Omental fat pad (tissue), 3 donors: ENCODE measurements at regions not wholly inside any gene's neighbourhood (a gene's known extent, or its start where the extent isn't known, plus 50 kb on each side); places are given as distances from the start of the nearest gene placed in this dataset.

ENCODE experiments used
- ATAC-seq: fragments of 150-250 bp; one replicate; pipeline ENCODE4 v1.9.1; 2016; ENCODE audit warnings: mild to moderate bottlenecking, moderate library complexity; ENCODE audit not compliant: low FRiP score
- DNase-seq: peaks from one replicate; pipeline ENCODE4 v3.0.0-alpha.2; 2019; ENCODE audit warnings: low spot score
- TF ChIP-seq, protein P1 (sequence below), 3 donors: fragments of 450-650 bp; IDR thresholded peaks; one replicate each; pipeline ENCODE4 v1.5.1; 2016 to 2017; ENCODE audit warnings: antibody characterized with exemption in 3 of 3, mild to moderate bottlenecking in 3 of 3, moderate library complexity in 2 of 3

GRCh38 chr5:74037321-74037720, 411.3 kb downstream of the ARHGEF28 start:
- DNase-seq = no peak
- TF ChIP-seq, protein P1, sequence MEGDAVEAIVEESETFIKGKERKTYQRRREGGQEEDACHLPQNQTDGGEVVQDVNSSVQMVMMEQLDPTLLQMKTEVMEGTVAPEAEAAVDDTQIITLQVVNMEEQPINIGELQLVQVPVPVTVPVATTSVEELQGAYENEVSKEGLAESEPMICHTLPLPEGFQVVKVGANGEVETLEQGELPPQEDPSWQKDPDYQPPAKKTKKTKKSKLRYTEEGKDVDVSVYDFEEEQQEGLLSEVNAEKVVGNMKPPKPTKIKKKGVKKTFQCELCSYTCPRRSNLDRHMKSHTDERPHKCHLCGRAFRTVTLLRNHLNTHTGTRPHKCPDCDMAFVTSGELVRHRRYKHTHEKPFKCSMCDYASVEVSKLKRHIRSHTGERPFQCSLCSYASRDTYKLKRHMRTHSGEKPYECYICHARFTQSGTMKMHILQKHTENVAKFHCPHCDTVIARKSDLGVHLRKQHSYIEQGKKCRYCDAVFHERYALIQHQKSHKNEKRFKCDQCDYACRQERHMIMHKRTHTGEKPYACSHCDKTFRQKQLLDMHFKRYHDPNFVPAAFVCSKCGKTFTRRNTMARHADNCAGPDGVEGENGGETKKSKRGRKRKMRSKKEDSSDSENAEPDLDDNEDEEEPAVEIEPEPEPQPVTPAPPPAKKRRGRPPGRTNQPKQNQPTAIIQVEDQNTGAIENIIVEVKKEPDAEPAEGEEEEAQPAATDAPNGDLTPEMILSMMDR (IDR thresholded peaks at IDR 0.05) = no peak
- no peak for ATAC-seq

- ATAC-seq (peak; percentile 67), DNase-seq (no peak)
- TF ChIP-seq, protein P1 (IDR thresholded peaks at IDR 0.05) = no peak
Measured at GRCh38 chr5:74035521-74035937, 409.5 kb downstream of the ARHGEF28 start.

DNA sequence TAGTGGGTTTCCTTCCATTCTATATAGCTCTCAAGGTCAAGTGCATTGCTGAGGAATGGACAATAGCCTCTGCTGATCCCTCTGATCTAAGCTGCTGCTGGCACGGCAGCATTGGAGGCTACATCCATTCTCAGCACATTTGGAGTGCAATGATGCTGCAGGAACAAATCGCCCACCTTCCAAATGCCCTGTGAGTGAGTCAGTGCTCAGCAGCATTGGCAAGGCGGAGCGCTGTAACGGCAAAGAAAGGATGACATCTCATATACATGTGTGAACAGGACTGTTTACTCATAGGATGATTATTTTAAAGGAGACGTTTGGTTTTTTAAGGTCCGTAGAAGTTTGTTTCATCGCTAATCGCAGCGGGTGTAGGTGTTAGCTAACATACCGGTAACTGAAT, 408.7 kb downstream of the ARHGEF28 start:
- DNase-seq (no peak), ATAC-seq (peak; percentile 77)
- TF ChIP-seq, protein P1 (IDR thresholded peaks at IDR 0.05) = no peak

GRCh38 chr5:74032617-74033016, 406.6 kb downstream of the ARHGEF28 start:
- ATAC-seq = no peak
- TF ChIP-seq, protein P1 (IDR thresholded peaks at IDR 0.05) = no peak

DNA sequence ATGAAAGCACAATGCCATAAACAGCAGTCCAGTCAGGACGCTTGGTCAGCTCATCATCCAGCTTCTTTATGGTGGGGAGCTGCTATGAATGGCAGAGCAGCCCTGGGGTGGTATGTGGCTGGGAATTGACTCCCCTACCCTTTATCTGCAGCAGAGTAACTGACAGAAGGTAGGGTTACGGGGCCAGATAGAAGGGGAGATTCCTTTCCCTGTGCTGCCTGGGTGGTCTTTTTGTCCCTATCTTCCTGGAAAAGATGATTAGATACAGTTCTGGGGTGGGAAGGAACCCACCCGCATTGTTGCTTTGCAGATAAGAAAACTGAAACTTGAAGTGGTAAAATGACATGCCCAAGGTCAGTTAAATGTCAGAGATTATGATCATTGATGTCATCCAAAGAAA, 405.5 kb downstream of the ARHGEF28 start:
- no peak for DNase-seq
- no peak for ATAC-seq
- TF ChIP-seq, protein P1 (IDR thresholded peaks at IDR 0.05) = no peak

More at GRCh38 chr5:74032617-74033016, 406.6 kb downstream of the ARHGEF28 start:
- no peak for DNase-seq

DNA sequence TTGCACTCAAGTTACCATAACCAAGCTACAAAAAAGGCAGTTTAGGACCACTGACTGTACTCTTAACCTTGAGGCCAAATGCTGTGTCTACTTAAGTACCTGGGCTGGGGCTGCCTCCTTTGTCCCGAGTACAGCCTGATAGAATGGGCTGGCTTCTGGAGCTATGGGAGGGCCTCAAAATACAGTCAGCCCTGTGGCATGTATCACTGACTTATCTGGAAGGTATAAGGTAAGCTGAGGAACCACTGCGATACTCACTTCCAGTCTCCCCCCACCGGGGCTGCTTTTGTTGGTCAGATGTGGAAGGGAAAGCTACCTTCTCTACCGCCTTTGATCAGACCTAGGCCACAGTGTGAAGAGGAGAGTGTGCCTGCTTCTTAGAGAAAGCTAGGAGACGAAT, 404.8 kb downstream of the ARHGEF28 start:
- ATAC-seq (no peak), DNase-seq (no peak)
- TF ChIP-seq, protein P1 (IDR thresholded peaks at IDR 0.05) = no peak

DNA sequence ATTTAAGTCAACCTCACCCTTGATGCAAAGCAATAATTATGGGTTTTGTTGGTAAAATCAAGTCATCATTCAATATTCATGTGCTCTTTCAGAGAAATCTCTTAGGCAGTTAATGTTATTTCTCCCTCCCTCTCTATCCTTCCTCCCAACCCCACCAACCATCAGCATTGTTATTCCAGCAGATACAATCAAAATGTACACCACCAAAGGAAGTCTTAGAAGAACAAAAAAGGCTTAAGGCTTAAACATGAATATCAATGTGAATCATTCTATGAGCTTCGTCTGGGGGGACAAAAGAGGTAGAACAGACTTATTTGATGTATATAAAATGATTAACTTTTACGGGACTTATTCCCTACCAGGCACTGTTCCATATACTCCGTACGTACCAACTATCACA, 404.4 kb downstream of the ARHGEF28 start:
- TF ChIP-seq, protein P1 (IDR thresholded peaks at IDR 0.05) = no peak
- no peak for ATAC-seq
- DNase-seq = no peak
